NCI-H2196 (cell line): ENCODE measurements at regions not wholly inside any gene's neighbourhood (a gene's known extent, or its start where the extent isn't known, plus 50 kb on each side); places are given as distances from the start of the nearest gene placed in this dataset.
"Not testable (repeated sequence)": the region's sequence is repeated elsewhere in the genome, so short reads cannot be mapped to it uniquely, and the experiment has no call there.

Experiments
- DNase-seq: peaks from one replicate; lab custom pipeline; 2025; ENCODE audit not compliant: unreplicated experiment; lab: John Stamatoyannopoulos, UW

DNA sequence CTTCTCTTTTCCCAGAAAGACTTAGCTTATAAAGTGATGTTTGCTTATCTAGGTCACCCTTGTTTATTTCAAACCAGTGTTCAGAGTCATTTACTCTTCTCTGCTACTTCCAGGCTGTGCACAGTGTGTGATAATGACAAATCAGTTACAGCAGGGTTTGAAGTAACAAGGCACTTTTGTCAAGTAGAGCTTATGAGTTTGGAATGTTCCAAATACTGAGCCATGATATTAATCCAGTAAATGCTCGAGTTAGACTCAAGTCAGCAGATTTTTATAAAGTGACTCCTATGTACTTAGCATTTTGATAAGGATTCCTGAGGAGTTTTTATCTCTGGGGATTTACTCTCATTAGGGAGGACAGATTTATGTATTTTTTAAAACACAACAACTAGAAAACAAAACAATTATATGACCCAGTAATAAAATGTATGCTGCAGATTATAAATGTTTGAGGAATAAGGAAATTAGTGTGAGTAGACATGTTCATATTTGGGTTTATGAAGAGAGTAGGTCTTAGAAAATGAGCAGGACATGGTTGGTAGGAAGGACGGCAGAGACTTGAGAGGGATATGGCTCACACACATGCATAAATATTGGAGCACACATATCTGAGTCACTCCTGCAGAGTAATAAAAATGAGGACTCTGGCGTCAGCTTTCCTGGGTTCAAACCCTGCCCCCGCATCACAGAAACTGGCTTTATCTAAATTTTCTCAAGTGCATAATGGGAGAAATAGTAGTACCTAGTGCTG is 271.2 kb downstream of the FBXO8 start:
- no peak for DNase-seq

DNA sequence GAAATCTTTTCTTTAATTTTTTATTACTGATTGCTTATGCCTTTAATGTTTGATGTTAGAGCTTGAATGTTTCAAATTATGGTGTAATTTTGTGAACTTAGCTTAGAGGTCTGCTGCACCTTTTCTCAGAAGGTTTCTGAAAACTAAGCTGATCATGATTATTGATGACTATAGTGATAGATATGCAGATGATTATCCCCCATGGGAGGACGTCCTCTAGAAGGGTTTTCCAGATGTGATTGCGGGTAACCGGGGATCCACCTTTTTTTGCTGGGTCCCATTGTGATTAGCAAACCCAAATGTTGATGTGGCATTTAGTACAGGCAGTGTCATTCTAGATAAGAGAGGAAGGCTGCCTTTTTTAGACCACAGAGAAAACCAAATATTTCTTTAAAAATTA is 272.9 kb downstream of the FBXO8 start:
- DNase-seq = no peak

DNA sequence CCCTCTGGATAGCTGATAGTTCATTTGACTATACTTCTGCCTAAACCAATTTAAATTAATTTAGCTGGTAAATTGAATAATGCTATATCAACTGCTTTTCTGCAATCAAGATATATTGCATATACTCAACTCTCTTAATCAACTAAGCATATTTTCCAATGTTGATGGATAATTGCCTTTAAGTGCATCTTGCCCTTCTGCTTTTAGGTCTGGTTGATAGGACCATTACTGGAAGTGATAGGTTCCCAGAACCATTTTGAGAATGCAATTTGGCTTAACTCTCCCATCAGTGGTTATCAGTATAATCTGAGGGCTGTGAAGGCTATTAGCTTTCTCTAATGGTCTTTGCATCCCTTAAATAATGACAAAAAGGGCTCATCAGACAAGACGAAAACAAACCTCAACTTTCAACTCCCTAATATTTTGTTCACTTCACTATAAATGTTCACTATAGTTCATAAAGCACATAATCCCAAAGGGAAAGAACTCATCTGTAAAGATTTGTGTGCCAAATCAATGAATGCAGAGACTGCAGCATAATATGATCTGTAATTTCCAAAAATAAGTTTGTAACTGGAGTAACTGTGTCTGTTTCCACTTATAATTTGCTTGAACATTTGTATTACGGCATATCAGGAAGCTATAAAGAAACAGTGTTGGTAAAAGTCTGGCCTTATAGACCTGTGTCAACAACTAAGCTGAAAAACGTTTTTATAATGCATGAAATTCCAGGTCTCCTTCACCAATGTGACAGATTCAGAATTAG is 273.6 kb downstream of the FBXO8 start:
- no peak for DNase-seq

DNA sequence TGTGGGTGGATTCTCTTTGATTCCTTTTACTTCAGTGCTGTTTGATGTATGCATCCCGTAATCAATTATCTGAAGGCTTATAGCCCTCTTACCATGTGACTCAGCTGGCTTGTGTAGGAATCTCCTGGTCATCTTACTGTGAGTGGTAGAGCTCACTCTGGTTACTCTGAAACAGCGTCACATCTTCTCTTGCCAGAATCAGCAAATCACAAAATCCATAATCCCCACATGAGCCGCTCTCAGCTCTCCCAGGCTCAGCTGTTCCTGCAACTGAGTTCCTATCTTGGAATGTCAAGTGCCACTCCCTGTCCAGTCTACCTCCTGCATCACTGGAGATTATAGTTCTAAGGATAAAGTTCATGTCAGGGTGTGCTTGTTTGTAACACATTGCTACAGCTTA is 278.0 kb downstream of the FBXO8 start:
- no peak for DNase-seq

DNA sequence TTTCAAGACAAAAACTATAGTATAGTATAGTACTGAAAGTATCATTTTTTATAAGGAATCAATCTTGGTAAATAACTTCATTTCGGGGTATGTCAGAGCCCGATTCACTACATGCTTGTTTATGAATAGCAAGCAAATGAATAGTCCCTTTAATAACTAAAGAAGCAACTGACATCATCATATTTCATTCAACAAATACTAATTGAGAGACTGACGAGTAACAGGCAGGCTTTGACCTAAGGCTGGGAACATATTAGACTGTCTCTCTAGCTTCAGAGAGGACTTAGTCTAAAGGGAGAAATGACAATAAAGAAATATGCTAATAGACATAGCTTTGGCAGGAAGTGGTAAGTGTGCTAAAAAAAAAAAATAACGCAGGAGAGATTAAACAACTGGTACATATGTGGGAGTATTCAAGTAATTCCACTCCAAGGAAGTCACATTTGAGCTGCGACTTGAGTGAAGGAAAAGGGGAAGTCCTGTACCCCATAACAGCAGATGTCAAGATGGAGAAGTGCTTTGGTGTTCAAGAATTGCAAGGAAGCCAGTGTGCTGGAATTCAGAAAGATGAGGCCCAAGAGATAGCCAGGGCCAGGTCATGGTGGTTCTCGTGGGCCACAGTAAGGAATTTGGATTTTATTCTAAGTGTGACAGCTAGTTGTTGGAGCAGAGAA is 284.9 kb downstream of the FBXO8 start:
- DNase-seq = no peak

DNA sequence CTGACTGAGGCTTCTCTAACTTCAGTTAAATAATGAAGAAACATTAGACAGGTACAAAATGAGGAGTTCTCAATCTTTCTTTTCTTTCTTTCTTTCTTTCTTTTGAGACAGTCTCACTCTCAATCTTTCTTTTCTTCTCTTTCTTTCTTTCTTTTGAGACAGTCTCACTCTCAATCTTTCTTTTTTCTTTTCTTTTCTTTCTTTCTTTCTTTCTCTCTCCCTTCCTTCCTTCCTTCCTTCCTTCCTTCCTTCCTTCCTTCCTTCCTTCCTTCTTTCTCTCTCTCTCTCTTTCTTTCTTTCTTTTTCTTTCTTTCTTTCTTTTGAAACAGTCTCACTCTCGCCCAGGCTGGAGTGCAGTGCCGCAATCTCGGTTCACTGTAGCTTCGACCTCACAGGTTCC is 287.7 kb downstream of the FBXO8 start:
- DNase-seq = not testable (repeated sequence)

DNA sequence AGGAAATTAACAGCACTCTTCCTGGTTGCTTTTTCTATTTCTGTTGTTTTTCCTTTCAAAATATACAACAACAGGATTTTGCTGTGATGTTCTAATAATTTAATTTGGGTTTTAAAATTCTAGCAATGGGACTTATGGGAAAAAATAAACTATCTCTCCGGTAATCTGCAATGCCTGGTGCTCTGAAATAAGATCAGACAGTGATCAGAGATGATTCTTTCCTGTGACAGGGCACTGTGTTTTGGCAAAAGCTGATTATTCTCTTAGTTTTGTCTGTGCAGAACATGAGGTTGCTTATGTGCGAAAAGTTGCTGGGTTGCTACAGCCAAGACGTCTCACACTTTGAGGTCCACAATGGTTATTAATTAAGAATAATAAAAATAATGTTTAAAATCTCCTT is 291.7 kb downstream of the FBXO8 start:
- DNase-seq = no peak

DNA sequence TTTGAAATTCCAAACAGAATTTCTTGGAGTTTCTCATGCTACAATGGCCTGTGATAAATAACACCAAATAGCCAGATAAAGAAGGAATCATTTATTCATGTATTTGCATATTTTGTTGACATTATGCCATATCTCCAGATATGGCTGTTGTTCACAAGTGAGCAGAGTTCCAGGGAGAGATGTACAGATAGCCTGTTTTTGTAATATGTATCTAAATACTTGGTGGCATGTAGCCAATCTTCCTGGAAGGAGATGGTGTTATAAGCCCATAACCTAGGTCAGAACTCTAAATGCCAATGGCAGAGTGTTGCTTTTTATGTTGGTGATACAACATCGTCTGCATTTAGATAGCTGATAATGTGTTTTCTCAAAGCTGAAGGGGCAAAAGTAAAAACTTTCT is 292.2 kb downstream of the FBXO8 start:
- no peak for DNase-seq

DNA sequence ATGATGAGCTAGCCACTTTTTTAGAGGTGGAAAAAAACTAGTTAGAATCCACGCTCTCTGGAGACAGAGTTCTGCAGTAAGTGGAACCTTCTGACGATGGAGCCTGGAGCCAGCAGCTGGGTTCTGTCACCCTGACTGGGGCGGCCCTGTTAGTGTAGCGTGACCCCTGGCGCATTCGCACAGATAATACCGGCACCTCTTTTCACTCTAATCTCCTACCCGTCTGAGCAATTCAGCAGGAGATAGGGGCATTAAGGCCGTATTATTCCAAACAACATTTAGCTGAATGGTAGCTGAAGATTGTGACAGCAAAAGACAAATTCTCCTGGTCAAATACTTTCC is 292.6 kb downstream of the FBXO8 start:
- DNase-seq = no peak

DNA sequence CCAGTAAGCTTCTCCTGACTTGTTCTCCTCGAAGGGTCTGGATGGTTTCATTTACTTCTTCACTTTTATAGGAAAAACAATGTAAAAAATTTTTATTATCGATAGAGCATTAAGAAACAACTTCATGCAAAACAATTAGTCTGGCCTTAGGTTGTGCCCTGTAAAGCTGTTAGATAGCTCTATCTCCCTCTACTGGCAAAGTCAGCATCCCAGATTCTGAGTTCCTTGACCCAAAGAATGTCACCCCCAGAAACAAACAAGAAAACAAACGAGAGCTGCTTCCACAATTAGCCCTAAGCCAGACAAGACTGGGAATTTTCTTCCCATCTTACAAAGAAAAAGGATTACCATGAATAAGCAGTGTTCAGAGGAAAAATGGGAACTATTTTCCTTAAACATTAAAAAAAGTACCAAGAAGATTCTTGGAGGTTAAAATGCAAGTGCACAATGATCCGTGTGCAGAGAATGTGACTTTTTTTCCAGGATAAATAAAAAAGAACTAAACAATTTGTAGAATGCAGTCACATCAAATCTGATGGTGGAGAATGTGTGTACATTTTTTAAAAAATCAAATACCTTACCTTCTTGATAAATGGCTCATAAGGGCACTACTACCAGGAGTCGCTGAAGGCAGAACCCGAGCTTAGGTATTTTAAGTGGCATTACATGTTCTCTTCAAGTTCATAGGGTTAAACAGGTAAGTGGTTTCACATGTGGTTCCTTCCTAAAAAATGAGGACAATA is 293.2 kb downstream of the FBXO8 start:
- DNase-seq = no peak

DNA sequence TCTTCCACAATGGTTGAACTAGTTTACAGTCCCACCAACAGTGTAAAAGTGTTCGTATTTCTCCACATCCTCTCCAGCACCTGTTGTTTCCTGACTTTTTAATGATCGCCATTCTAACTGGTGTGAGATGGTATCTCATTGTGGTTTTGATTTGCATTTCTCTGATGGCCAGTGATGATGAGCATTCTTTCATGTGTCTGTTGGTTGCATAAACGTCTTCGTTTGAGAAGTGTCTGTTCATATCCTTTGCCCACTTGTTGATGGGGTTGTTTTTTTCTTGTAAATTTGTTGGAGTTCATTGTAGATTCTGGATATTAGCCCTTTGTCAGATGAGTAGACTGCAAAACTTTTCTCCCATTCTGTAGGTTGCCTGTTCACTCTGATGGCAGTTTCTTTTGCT is 319.9 kb downstream of the FBXO8 start:
- DNase-seq = not testable (repeated sequence)

DNA sequence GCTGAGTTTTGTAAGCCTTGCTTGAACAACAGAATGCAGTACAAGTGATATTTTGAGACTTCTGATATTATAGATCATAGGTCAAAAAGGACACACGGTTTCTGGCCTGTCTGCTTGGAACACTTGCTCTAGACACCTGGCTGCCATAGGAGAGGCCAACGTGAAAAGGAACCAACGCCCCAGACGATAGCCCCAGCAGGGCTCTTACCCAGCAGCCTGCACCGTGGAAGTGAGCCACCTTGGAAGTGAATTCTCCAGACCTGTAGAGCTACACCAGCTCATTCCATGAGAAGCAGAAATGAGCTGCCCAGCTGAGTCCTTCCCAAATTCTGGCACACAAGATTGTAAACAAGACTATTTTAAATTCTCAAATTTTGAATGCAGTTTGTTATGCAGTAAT is 323.1 kb downstream of the FBXO8 start:
- no peak for DNase-seq

DNA sequence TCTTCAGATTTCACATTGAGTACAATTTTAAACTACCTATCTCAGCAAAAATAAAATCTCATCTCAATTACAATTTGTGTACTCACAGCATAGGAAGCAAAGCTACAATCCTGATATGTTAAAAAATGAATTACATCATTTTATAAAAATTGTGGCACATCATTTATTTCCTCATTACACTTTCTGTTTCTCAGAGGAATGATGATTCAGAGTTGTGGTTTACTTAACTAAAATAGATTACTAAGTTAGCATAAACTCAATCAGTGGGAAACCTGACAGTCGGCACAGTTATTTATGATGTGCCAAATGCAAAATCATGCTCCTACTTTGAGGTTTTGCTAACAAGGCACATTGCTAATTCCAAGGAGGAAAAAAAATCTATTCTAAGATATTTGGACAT is 325.0 kb downstream of the FBXO8 start:
- no peak for DNase-seq

DNA sequence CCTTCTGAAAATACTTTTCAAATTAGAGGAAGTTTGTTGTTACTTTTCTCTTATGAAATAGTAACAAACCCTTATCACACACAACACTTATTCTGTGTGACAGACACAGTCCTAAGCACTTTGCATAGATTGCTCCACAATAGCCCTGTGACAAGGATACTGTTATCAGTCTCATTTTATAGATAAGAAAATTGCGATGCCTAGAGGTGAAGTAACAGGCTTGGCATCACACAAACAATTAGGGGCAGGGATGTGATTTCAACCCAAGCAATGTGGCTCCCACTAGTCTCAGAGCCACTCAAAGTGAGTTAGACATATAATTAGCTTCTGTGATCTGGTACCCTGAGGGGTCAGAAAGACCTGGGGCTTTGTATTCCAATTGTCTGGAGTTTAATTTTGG is 339.9 kb downstream of the FBXO8 start:
- DNase-seq = no peak

DNA sequence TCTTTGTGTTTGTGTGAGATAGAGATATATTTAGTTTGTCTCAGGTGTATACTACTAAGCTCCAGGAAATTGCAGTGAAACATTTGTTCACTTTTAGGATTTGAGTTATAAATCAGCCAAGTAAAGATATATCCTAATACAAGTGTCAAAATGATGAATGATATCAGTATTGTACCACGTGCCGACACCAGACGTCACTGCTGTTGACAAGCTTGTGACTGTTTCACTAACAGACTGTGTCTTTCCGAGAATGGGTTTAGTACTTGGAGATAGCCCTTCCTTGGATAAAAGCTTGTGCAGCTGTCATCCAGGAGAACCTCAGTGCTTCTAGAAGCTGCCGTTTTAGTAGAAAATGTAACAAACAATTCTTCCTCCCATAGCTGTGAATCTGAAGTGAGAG is 343.3 kb downstream of the FBXO8 start:
- DNase-seq = no peak

DNA sequence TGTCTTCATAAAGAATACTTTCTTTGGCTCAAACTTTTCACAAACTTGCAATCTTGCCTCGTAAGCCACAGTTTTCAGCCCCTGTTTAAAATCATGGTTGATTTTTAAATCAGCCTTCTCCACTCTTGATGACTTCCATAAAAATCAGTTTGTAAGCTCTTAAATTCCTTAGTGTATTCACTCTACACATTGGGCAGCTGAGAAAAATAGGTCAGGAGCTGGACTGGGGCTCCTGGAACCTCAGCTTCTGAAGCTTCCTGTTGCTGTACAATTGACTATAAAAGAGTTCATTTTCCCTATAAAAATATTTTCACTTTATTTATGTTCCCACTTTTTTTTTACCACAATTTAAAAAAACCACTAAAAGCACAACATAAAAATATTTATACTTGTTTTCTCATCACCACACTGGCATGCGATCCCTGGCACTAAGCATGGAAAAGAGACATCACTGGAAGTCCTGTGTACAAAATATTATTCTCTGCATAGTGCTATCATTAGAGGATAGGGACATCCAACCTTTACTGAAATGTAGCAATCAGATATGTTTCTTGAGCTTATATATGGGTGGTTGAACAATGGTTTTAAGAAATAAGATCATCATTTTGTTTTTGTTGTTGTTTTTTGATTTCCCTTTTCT is 345.7 kb downstream of the FBXO8 start:
- DNase-seq = no peak

DNA sequence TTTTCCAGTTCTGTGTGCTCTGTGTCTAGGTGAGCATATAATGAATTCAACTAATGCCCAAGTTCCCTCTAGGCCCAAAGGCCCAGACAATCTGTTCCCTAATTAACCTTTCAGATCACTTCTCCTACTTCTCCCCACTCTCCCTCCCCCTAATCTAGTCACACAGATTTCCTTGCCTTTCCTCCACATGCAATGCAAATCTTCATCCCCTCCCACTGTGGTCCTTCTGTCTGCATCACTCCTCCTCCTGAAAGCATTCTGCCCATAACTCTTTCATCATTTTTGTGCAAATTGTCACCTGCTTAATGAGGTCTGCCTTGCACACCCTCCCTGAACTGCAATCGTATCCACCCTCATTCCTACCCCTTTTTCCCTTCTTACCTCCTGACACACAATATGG is 346.6 kb downstream of the FBXO8 start:
- no peak for DNase-seq

DNA sequence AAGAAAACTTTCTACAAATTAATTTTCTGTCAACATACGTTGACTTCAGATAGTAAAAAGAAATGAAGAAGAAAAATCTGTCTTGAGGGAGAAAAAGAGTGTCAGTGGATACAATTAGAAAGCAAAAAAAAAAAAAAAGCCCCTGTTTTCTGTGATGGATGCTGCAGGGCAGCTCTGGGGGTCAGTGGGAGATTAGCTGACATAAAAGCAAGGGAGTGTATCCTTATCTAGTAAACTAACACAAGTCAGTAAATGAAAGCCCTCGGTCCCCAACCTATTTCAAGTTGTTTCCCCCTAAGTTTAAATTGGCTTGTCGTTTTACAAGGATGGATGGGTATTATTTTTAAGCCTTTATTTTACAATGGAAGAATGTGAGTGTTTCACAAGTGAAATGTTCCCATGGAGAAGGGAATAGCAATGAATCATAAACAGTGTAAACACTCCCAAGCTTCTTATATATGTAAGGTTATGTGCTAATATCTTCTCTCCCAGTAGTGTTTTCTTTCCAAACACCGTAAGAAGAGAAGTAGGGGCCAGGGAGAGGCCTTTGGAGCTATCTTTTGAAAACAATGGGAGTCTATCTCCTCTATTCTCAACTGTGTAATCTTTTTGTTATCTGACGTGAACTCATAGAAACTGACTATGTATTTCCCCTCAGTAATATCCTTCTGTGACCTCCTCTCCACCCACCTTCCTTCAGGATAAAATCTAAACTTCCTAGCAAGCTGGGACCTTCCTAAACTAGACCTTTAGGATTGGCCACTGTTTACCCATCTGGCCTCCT is 347.7 kb downstream of the FBXO8 start:
- no peak for DNase-seq

DNA sequence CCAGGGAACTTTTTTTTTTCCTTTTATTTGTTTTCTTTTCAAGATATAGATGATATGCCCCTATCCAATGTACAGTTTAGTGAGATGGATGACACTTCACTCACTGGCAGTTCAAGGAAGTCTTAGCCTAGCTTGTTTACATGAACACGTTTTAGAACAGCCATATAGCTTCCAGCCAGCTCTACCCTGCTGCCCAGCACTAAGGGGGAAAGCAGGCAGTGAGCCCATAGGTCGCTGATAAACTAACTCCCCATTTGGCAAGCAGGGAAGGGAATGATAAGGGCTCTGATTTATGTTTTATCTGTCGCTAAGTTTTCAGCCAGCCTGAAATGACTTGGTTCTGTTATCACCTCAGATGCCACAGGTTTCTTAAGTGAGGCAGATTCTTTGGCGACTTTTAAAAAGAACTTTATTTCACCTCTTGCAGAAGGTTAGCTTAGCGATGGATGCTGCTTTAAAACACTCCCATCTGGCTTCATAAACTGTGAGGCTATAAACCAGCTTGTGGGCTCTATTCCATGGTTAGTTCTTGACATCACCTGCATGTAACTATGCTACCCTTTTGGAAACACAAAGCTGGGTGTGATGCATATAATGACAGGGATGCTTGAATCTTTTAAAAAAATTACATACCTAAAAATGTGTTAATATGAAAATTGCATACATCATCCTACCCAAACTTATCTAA is 348.4 kb downstream of the FBXO8 start:
- DNase-seq = no peak

DNA sequence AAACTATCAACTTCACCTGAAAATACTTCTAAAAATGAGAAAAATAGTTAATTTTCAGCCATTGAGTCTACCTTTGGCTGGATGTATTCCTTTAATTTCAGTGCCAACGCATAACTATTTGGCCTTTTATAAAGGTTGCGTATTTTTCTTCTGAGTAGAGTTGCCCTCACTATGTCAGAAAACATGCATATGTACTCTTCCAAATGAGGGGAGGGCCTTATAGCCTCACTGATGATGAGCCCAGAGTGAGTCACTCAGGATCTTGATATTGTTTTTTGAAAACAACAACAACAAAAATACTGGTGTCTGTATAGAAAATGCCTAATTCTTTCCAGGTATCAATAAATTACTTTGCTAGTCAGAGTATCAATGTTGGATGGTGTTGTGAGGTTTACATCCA is 349.3 kb downstream of the FBXO8 start:
- DNase-seq = no peak
